Activated T-helper 1 cell treated with anti-CD3 and anti-CD28 coated beads, Interleukin-12 subunit alpha, Interleukin-12 subunit beta, Interleukin-2, Interleukin-4 antibody, amounts not matched to agents 30 ng/mL and 10 ng/mL and 1 ng/mL, durations not matched to agents 14 hours and 24 hours and 36 hours (primary cell): ENCODE measurements at regions not wholly inside any gene's neighbourhood (a gene's known extent, or its start where the extent isn't known, plus 50 kb on each side); places are given as distances from the start of the nearest gene placed in this dataset.

Experiments used
- DNase-seq: peaks from one replicate; pipeline ENCODE4 v3.0.0; 2021; ENCODE audit warnings: low spot score
- H3K27ac Mint-ChIP-seq: one replicate; pipeline ENCODE4 v1.8.0; 2021; ENCODE audit warnings: mild to moderate bottlenecking, mixed read lengths
- H3K27me3 Mint-ChIP-seq: one replicate; pipeline ENCODE4 v1.8.0; 2022; ENCODE audit warnings: mild to moderate bottlenecking, moderate library complexity, mixed read lengths; ENCODE audit not compliant: insufficient read depth
- H3K36me3 Mint-ChIP-seq: one replicate; pipeline ENCODE4 v1.8.0; 2021; ENCODE audit warnings: low read depth, mixed read lengths
- H3K4me1 Mint-ChIP-seq: one replicate; pipeline ENCODE4 v1.8.0; 2021; ENCODE audit warnings: low read depth, mixed read lengths
- H3K4me3 Mint-ChIP-seq: one replicate; pipeline ENCODE4 v1.8.0; 2021; ENCODE audit warnings: mild to moderate bottlenecking, moderate library complexity, mixed read lengths
- H3K9me3 Mint-ChIP-seq: one replicate; pipeline ENCODE4 v1.8.0; 2021; ENCODE audit warnings: mixed read lengths
- intact Hi-C: fragments of 100-400 bp; cut with micrococcal nuclease; formaldehyde crosslinking; loops from one replicate; pipeline ENCODE4 v1.15.1; 2024

DNA sequence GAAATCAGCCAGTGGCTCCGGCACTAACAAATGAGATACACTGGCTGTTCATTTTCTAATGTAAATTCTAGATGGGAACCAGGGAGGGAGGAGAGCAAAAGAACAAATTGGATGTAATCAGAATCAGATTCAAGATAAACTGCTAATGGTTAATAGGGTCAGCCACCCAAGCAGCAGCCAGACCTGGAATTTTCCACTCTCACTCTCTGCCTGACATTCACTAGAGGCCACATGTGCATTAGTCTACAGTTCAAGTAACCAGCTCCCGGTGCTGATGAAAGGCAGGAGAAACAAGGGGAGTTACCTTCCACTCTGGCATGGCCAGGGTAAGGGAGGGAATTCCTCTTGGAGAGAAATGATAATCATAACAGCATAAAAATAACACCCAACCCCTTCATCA is 597.7 kb downstream of the TOX3 start:
- no peak for DNase-seq
- H3K9me3 Mint-ChIP-seq = no peaks in the 10 kb centered on the region
- H3K36me3 Mint-ChIP-seq = no peaks in the 10 kb centered on the region
- intact Hi-C loops = no loop called here
- no peaks in the 10 kb centered on the region for H3K27me3 Mint-ChIP-seq
- H3K4me1 Mint-ChIP-seq = no peaks in the 10 kb centered on the region
- H3K4me3 Mint-ChIP-seq = no peak overlapping the region
- H3K27ac Mint-ChIP-seq = no peak overlapping the region

DNA sequence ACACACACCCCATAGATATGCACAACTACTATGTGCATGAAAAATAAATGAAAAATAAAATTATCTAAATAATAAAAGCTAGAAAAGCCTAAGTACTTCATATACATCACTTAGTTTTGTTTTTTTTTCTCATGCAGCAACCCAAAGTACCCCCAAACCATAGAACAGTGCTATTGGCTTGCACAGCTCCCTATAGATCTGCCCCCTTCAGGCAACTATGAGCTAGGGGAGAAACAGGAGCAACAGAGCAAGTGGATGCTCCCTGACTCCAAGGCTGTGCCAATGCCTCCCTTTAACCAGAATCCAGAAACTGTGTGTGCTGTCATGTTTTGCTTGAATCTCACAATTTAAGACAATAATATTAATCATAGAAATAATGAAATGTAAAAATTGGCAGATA is 605.5 kb downstream of the TOX3 start:
- Mint-ChIP-seq H3K27me3 (no peaks in the 10 kb centered on the region), H3K36me3 (no peaks in the 10 kb centered on the region), H3K4me3 (no peak overlapping the region), H3K27ac (no peak overlapping the region), H3K9me3 (peaks cover 11% of the 10 kb centered on the region), H3K4me1 (no peaks in the 10 kb centered on the region)
- no peak for DNase-seq
- intact Hi-C loops = no loop called here

DNA sequence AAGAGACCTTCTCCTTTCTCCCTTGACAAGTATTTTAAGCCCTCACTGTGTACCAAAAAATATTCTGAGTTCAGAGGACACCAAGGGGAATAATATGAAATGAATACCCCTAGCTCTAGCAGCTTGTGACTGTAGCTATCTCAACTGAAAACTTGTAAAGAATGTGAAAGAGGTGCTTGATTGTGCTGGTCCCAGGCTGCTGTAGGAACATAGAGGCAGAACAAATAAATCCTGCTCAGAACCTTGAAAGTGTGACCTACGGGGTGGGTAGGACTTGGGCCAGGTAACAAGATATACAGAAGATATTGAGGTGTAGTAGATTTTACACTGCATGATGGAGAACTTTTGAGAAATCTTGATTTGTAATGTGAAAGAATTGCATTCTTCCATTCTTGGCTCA is 606.8 kb downstream of the TOX3 start:
- Mint-ChIP-seq H3K9me3 (peaks cover 14% of the 10 kb centered on the region), H3K27me3 (no peaks in the 10 kb centered on the region), H3K36me3 (no peaks in the 10 kb centered on the region), H3K4me1 (no peaks in the 10 kb centered on the region), H3K27ac (no peak overlapping the region), H3K4me3 (no peak overlapping the region)
- intact Hi-C loops = no loop called here
- DNase-seq = no peak

DNA sequence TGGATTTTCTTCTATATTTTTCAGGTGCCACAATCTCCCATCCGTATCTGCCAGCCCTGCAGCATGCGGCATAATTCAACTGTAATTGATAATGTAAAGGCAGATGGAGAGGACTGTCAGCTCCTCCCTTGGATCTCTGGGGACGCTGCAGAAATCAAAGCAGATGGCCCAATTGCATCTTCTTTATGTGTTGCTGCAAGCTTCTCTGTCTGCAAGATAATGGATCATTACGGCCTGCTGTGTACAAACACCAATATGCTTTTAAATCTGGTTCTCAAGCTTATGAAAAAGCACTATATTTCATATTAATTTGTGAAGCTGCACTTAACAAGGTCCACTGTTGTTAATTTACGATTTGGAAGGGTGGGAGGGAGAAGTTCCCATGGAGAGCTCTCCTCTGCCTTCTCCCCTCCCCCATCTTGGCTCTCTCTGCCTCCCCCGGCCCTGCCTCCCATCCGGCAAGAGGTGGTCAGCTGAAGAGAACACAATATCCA is 607.5 kb downstream of the TOX3 start:
- no peak overlapping the region for H3K4me3 Mint-ChIP-seq
- H3K27me3 Mint-ChIP-seq = no peaks in the 10 kb centered on the region
- intact Hi-C loops = no loop called here
- no peaks in the 10 kb centered on the region for H3K4me1 Mint-ChIP-seq
- no peak for DNase-seq
- no peaks in the 10 kb centered on the region for H3K36me3 Mint-ChIP-seq
- no peak overlapping the region for H3K27ac Mint-ChIP-seq
- peaks cover 14% of the 10 kb centered on the region for H3K9me3 Mint-ChIP-seq

DNA sequence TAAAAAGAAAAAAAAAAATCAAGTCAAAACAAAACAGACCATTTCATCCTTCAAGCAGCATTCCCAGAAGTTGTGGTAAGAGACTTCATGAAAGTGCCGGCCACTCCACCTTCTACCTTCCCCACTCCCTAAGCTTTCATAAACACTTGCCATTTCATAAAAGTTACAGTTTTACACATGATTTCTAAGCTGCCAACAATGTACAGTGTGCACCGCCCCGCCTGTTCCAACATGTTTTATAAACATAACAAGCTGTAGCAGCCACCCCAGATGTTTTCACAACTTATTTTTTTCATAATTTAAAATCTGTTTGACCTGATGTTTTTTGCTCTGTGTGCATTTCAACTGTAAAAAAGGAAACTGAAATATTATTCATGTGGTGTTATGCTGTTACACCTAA is 608.1 kb downstream of the TOX3 start:
- H3K36me3 Mint-ChIP-seq = no peaks in the 10 kb centered on the region

DNA sequence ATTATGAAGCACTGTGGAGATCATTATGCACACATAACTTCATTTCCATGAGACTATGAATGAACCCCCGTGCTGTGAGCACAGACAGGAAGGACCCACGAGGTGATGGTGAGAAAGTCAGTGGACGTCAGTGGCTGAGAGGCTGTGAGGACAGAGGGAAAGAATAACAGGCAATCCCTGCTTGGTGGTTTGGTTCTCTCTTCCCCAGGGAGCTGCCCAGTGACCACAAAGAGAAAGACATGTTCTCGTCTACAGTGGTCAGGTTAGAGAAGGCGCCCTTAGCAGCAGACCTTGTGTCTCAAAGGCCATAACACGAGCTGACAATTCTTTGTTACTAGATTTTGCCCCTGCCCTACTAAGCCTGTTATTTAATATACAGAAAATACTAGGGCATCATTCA is 609.2 kb downstream of the TOX3 start:
- Mint-ChIP-seq H3K4me1 (no peaks in the 10 kb centered on the region), H3K27me3 (no peaks in the 10 kb centered on the region), H3K36me3 (no peaks in the 10 kb centered on the region), H3K4me3 (no peak overlapping the region), H3K9me3 (peaks cover 18% of the 10 kb centered on the region), H3K27ac (no peak overlapping the region)
- DNase-seq = no peak
- intact Hi-C loops = no loop called here

More for the DNA sequence above, 608.1 kb downstream of the TOX3 start:
- Mint-ChIP-seq H3K27me3 (no peaks in the 10 kb centered on the region), H3K4me3 (no peak overlapping the region), H3K4me1 (no peaks in the 10 kb centered on the region), H3K27ac (no peak overlapping the region), H3K9me3 (peaks cover 18% of the 10 kb centered on the region)
- intact Hi-C loops = no loop called here
- DNase-seq = no peak

DNA sequence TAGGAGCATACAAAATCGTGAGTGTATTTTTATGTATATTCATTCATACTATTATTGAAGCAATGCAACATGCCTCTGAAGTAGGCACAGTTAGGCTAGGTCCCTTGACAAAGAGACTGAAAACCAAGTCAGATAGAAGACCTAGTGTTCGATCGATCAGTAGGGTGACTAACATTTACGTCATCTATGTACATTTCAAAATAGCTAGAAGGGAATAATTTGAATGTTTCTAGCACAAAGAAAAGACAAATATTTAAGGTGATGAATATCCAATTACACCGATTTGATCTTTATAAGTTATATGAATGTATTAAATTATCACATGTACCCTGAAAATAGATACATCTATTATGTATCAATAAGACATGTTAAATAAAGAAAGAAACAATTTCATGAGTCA is 610.1 kb downstream of the TOX3 start:
- no peak for DNase-seq
- intact Hi-C loops = no loop called here
- peaks cover 18% of the 10 kb centered on the region for H3K9me3 Mint-ChIP-seq
- no peaks in the 10 kb centered on the region for H3K36me3 Mint-ChIP-seq
- no peaks in the 10 kb centered on the region for H3K27me3 Mint-ChIP-seq
- H3K4me1 Mint-ChIP-seq = no peaks in the 10 kb centered on the region
- H3K4me3 Mint-ChIP-seq = no peak overlapping the region
- no peak overlapping the region for H3K27ac Mint-ChIP-seq

DNA sequence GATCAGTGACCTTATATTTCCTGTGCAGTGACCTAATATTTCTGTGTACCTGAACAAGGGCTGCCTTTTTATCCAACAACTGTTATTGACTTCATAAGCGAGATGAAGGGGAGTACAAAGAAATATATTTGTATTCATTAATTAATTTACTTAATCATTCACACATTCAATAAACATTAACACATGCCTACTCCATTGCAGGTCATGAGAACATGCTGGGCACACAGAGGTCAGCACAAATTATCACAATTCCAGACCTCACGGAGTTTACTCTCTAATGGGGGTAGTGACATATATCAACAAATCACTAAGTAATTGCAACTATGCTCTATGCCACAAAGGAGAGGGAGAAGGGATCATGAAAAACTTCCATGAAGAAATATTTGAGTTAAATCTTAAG is 614.6 kb downstream of the TOX3 start:
- Mint-ChIP-seq H3K27me3 (no peaks in the 10 kb centered on the region), H3K27ac (no peak overlapping the region), H3K36me3 (no peaks in the 10 kb centered on the region)

DNA sequence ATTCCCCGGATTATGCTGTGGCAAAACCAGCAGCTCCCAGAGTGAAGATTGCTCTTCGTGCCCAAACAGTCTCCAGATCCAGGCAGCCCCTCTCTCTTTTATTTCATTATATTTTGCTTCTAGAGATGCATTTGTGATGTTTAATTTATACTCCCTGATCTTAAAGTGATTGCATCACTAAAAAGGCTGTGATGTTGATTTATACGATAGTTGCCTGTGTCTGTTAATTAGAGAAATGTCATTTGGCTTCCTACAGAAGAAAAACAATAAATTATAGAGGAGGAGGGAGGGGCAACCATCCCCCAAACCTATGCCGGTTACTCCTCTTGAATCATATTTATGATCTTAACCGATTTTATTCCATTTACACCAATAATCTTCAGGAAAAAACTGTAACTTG is 615.3 kb downstream of the TOX3 start:
- Mint-ChIP-seq H3K27ac (no peak overlapping the region), H3K36me3 (no peaks in the 10 kb centered on the region), H3K4me1 (no peaks in the 10 kb centered on the region), H3K9me3 (peaks cover 15% of the 10 kb centered on the region), H3K27me3 (no peaks in the 10 kb centered on the region), H3K4me3 (no peak overlapping the region)
- intact Hi-C loops = no loop called here
- DNase-seq = no peak

More for the DNA sequence above, 614.6 kb downstream of the TOX3 start:
- H3K4me3 Mint-ChIP-seq = no peak overlapping the region
- intact Hi-C loops = no loop called here
- DNase-seq = no peak
- no peaks in the 10 kb centered on the region for H3K4me1 Mint-ChIP-seq
- H3K9me3 Mint-ChIP-seq = peaks cover 15% of the 10 kb centered on the region

DNA sequence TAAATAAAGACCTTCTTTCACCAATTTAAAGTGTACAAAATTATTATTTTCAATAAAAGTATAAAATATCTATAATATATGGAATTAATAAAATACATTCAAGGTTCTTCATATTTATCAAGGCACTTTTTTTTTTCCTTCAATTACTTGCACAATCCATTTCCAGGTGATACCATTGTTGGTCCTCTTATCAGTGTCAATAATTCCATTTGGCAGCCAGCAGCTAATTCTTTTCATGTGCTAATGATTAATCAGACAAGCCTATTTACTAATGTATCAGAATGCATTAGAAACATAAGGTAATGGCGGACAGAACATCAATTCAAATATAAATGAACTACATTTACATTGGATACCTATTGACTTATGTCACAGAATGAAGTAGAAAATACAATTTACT is 622.2 kb downstream of the TOX3 start:
- H3K36me3 Mint-ChIP-seq = no peaks in the 10 kb centered on the region
- no peaks in the 10 kb centered on the region for H3K4me1 Mint-ChIP-seq
- H3K4me3 Mint-ChIP-seq = no peak overlapping the region
- peaks cover 6% of the 10 kb centered on the region for H3K9me3 Mint-ChIP-seq
- intact Hi-C loops = no loop called here
- DNase-seq = no peak
- no peak overlapping the region for H3K27ac Mint-ChIP-seq
- H3K27me3 Mint-ChIP-seq = no peaks in the 10 kb centered on the region

DNA sequence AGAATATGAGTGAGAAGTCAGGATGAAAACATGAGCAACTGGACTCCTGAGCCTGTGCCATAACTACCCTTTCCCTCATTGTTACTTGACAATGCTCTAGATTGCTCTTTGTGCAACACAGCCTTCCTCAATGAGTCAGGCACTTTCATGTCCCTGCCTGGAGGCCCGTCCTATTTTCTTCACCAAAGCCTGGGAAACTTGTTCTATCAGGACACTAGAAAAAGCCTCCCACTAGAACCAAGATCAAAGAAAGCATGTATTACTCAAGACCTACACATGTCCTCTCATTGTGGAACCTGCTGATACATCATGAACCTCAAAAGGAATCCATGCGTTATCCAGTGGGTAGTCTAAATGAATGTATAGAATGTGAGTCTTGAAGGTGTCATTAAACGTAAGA is 624.5 kb downstream of the TOX3 start:
- H3K27ac Mint-ChIP-seq = no peak overlapping the region
- H3K9me3 Mint-ChIP-seq = peaks cover 6% of the 10 kb centered on the region
- H3K4me3 Mint-ChIP-seq = no peak overlapping the region
- intact Hi-C loops = no loop called here
- no peaks in the 10 kb centered on the region for H3K27me3 Mint-ChIP-seq
- H3K36me3 Mint-ChIP-seq = no peaks in the 10 kb centered on the region
- no peak for DNase-seq
- no peaks in the 10 kb centered on the region for H3K4me1 Mint-ChIP-seq

DNA sequence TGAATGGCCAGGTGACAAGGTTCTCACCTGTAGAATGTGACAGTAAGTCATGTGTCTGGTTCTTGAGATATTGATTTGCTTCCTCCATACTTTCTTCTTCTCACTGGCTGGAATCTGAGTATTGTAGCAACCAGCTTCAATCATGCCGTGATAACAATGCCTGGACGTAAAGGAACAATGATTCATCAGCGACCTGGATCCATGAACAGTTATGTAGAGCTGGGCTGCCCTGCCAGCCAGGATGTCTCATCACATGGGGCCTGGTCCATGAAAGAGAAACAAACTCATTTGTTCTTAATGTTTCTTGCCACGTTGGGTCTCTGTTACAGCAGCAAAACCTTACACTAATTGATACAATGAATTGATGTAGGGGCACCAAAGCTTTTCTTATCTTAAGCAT is 627.2 kb downstream of the TOX3 start:
- peaks cover 6% of the 10 kb centered on the region for H3K9me3 Mint-ChIP-seq
- H3K36me3 Mint-ChIP-seq = no peaks in the 10 kb centered on the region

DNA sequence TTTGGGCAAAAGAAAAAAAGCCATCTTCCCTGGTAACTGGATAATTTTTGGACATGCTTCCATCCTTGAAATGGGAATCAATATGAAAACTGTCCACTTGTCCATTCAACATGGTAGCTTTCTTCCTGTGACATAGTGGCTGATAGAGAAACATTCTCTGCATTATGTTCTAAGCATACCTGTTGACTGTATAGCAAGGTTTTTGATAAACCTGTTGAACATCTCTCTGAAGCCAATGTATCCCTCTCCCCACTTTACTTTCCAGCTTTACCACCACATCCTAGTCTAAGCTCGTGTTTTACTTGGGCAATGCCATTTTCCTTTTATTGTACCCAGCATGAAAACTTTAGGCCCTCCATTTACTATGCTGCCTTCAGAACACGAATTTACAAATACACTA is 630.1 kb downstream of the TOX3 start:
- Mint-ChIP-seq H3K4me3 (no peak overlapping the region), H3K27ac (no peak overlapping the region), H3K9me3 (no peaks in the 10 kb centered on the region), H3K4me1 (no peaks in the 10 kb centered on the region), H3K36me3 (no peaks in the 10 kb centered on the region), H3K27me3 (no peaks in the 10 kb centered on the region)
- no peak for DNase-seq
- intact Hi-C loops = no loop called here

More for the DNA sequence above, 627.2 kb downstream of the TOX3 start:
- intact Hi-C loops = no loop called here
- no peak for DNase-seq
- Mint-ChIP-seq H3K27ac (no peak overlapping the region), H3K27me3 (no peaks in the 10 kb centered on the region), H3K4me1 (no peaks in the 10 kb centered on the region), H3K4me3 (no peak overlapping the region)

DNA sequence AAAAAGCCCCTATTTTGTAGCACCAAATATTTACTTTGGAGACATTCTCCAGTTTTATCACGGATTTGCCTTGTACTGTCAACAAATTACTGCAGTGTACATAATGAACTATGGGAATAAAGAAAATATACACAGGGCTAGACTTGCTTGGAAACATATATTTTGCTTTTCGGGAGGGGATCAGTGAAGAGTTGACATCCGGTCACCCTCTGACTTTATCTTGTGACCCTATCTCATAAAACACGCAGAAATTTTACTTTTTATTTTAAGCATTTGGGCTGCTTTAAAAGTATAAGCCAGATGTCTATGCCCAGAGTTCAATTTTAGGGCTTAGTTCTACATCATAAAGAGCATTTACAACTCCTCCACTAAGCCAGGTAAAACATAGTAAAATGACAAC is 630.7 kb downstream of the TOX3 start:
- no peak for DNase-seq
- intact Hi-C loops = no loop called here
- Mint-ChIP-seq H3K4me3 (no peak overlapping the region), H3K27me3 (no peaks in the 10 kb centered on the region), H3K9me3 (no peaks in the 10 kb centered on the region), H3K27ac (no peak overlapping the region), H3K4me1 (no peaks in the 10 kb centered on the region), H3K36me3 (no peaks in the 10 kb centered on the region)
